ENCODE measurements at regions not wholly inside any gene's neighbourhood (a gene's known extent, or its start where the extent isn't known, plus 50 kb on each side); places are given as distances from the start of the nearest gene placed in this dataset.

- TF ChIP-seq, protein P1, sequence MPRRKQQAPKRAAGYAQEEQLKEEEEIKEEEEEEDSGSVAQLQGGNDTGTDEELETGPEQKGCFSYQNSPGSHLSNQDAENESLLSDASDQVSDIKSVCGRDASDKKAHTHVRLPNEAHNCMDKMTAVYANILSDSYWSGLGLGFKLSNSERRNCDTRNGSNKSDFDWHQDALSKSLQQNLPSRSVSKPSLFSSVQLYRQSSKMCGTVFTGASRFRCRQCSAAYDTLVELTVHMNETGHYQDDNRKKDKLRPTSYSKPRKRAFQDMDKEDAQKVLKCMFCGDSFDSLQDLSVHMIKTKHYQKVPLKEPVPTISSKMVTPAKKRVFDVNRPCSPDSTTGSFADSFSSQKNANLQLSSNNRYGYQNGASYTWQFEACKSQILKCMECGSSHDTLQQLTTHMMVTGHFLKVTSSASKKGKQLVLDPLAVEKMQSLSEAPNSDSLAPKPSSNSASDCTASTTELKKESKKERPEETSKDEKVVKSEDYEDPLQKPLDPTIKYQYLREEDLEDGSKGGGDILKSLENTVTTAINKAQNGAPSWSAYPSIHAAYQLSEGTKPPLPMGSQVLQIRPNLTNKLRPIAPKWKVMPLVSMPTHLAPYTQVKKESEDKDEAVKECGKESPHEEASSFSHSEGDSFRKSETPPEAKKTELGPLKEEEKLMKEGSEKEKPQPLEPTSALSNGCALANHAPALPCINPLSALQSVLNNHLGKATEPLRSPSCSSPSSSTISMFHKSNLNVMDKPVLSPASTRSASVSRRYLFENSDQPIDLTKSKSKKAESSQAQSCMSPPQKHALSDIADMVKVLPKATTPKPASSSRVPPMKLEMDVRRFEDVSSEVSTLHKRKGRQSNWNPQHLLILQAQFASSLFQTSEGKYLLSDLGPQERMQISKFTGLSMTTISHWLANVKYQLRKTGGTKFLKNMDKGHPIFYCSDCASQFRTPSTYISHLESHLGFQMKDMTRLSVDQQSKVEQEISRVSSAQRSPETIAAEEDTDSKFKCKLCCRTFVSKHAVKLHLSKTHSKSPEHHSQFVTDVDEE (CRISPR knock-in tag; IDR thresholded peaks at IDR 0.05) = no peak
- TF ChIP-seq OSR1 (CRISPR knock-in tag; IDR thresholded peaks at IDR 0.05) = no peak
Measured at GRCh38 chr5:51202161-51202560, 181.1 kb upstream of the ISL1 start.

Data from SK-N-SH treated with all-trans-retinoic acid at 6 μM for 48 hours (cell line).